Fibroblast of the aortic adventitia (primary cell): ENCODE measurements at regions not wholly inside any gene's neighbourhood (a gene's known extent, or its start where the extent isn't known, plus 50 kb on each side); places are given as distances from the start of the nearest gene placed in this dataset.
A peak's percentile ranks its signal among the peaks of the same experiment; 100 is the strongest.

Source experiments
- DNase-seq: peaks from one replicate; pipeline ENCODE4 v3.0.0-alpha.2; 2010; ENCODE audit warnings: low read depth
- H3K4me3 ChIP-seq: 2 replicates; pipeline ENCODE4 v1.5.1; 2011; ENCODE audit warnings: low read depth, mild to moderate bottlenecking, control low read depth, low read length, moderate library complexity
- CTCF ChIP-seq: IDR thresholded peaks from 2 replicates; pipeline ENCODE4 v1.5.1; 2011; ENCODE audit warnings: mild to moderate bottlenecking, low read length, control low read depth, inconsistent platforms; ENCODE audit not compliant: insufficient read depth

GRCh38 chr2:52676056-52676455, 1091.5 kb upstream of the CHAC2 start:
- H3K4me3 ChIP-seq: no peak overlapping the region
- TF ChIP-seq CTCF: no peak
- peak; percentile 71 for DNase-seq

GRCh38 chr2:52668724-52669123, 1098.9 kb upstream of the CHAC2 start:
- no peak for TF ChIP-seq CTCF
- H3K4me3 ChIP-seq: no peak overlapping the region
- DNase-seq: no peak

- peak; percentile 7 for DNase-seq
- no peak for TF ChIP-seq CTCF
- no peak overlapping the region for H3K4me3 ChIP-seq
Measured at GRCh38 chr2:52659546-52659945, 1108.1 kb upstream of the CHAC2 start.

- H3K4me3 ChIP-seq: no peak overlapping the region
- peak; percentile 99 for DNase-seq
- TF ChIP-seq CTCF: no peak
Measured at GRCh38 chr2:52658598-52658997, 1109.0 kb upstream of the CHAC2 start.

- peak; percentile 2 for DNase-seq
- no peak overlapping the region for H3K4me3 ChIP-seq
- no peak for TF ChIP-seq CTCF
Measured at GRCh38 chr2:52639692-52640091, 1127.9 kb upstream of the CHAC2 start.

GRCh38 chr2:52632543-52632942, 1135.1 kb upstream of the CHAC2 start:
- H3K4me3 ChIP-seq: no peak overlapping the region
- DNase-seq: no peak
- TF ChIP-seq CTCF: no peak

GRCh38 chr2:52629944-52630343, 1137.7 kb upstream of the CHAC2 start:
- TF ChIP-seq CTCF: no peak
- no peak overlapping the region for H3K4me3 ChIP-seq
- DNase-seq: no peak
